WERI-Rb-1 (cell line): ENCODE measurements at regions not wholly inside any gene's neighbourhood (a gene's known extent, or its start where the extent isn't known, plus 50 kb on each side); places are given as distances from the start of the nearest gene placed in this dataset.

Experiments
- DNase-seq: peaks from one replicate; pipeline ENCODE4 v3.0.0-alpha.2; 2020
- H3K27ac ChIP-seq: fragments of 250-450 bp; sonication (Bioruptor Pico); 2 replicates; pipeline ENCODE4 v1.5.1; 2020; ENCODE audit warnings: mild to moderate bottlenecking, moderate library complexity
- H3K27me3 ChIP-seq: fragments of 250-450 bp; sonication (Bioruptor Pico); 2 replicates; pipeline ENCODE4 v1.5.1; 2021; ENCODE audit warnings: mild to moderate bottlenecking, low read depth, moderate library complexity; ENCODE audit not compliant: insufficient read depth, severe bottlenecking
- H3K36me3 ChIP-seq: fragments of 250-450 bp; sonication (Bioruptor Pico); 2 replicates; pipeline ENCODE4 v1.5.1; 2020; ENCODE audit warnings: mild to moderate bottlenecking, moderate library complexity
- H3K4me3 ChIP-seq: 2 replicates; pipeline ENCODE4 v1.5.1; 2011; ENCODE audit warnings: low read depth, mild to moderate bottlenecking, control low read depth, low read length
- H3K9me3 ChIP-seq: fragments of 250-450 bp; sonication (Bioruptor Pico); 2 replicates; pipeline ENCODE4 v1.5.1; 2021; ENCODE audit warnings: mild to moderate bottlenecking, moderate library complexity; ENCODE audit not compliant: severe bottlenecking
- TF ChIP-seq, protein P1 (sequence below): IDR thresholded peaks from 2 replicates; pipeline ENCODE4 v1.5.1; 2011; ENCODE audit warnings: low read depth, mild to moderate bottlenecking, control low read depth, inconsistent platforms, low read length

GRCh38 chr13:81425286-81425685, 1084.4 kb upstream of the SPRY2 start:
- Histone ChIP-seq H3K36me3 (no peaks in the 10 kb centered on the region), H3K9me3 (no peaks in the 10 kb centered on the region), H3K27ac (no peak overlapping the region), H3K4me3 (no peak overlapping the region), H3K27me3 (no peaks in the 10 kb centered on the region)
- no peak for DNase-seq
- TF ChIP-seq, protein P1, sequence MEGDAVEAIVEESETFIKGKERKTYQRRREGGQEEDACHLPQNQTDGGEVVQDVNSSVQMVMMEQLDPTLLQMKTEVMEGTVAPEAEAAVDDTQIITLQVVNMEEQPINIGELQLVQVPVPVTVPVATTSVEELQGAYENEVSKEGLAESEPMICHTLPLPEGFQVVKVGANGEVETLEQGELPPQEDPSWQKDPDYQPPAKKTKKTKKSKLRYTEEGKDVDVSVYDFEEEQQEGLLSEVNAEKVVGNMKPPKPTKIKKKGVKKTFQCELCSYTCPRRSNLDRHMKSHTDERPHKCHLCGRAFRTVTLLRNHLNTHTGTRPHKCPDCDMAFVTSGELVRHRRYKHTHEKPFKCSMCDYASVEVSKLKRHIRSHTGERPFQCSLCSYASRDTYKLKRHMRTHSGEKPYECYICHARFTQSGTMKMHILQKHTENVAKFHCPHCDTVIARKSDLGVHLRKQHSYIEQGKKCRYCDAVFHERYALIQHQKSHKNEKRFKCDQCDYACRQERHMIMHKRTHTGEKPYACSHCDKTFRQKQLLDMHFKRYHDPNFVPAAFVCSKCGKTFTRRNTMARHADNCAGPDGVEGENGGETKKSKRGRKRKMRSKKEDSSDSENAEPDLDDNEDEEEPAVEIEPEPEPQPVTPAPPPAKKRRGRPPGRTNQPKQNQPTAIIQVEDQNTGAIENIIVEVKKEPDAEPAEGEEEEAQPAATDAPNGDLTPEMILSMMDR = no peak

DNA sequence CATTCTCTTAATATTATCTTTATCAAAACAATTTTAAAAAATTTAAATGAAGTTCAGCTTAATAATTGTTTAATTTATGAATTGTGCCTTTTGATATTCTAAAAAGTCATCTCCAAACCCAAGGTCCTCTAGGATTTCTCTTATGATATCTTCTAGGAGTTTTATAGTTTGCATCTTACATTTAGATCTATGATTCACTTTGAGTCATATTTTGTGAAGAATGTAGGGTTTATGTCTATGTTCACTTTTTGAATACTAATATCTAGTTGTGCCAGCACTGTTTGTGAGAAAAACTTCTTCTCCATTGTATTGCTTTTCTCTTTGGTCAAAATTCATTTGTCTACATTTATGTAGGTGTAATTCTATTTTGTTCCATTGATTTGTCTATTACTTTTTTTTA, 1068.4 kb upstream of the SPRY2 start:
- TF ChIP-seq, protein P1 = no peak
- Histone ChIP-seq H3K27me3 (no peaks in the 10 kb centered on the region), H3K4me3 (no peak overlapping the region), H3K9me3 (no peaks in the 10 kb centered on the region), H3K27ac (no peak overlapping the region), H3K36me3 (no peaks in the 10 kb centered on the region)
- no peak for DNase-seq

DNA sequence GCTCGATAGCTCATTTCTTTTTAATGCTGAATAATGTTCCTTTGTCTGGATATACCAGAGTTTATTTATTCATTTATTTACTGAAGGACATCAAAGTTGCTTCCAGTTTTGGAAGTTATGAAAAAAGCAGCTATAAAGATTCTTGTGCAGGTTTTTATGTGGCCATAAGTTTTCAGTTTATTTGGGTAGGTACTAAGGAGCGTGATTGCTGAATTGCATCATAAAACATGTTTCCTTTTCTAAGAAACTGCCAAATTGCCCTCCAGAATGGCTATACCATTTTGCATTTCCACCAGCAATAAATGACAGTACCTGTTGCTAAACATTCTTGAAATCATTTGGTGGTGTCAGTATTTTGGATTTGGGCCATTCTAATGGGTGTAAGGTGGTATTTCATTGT, 1067.7 kb upstream of the SPRY2 start:
- no peaks in the 10 kb centered on the region for H3K9me3 ChIP-seq
- DNase-seq = no peak
- TF ChIP-seq, protein P1 = no peak
- no peaks in the 10 kb centered on the region for H3K36me3 ChIP-seq
- H3K4me3 ChIP-seq = no peak overlapping the region
- no peak overlapping the region for H3K27ac ChIP-seq
- no peaks in the 10 kb centered on the region for H3K27me3 ChIP-seq

GRCh38 chr13:81406639-81407292, 1065.8 kb upstream of the SPRY2 start:
- TF ChIP-seq, protein P1 = no peak
- no peaks in the 10 kb centered on the region for H3K36me3 ChIP-seq
- H3K27ac ChIP-seq = no peak overlapping the region
- H3K27me3 ChIP-seq = no peaks in the 10 kb centered on the region
- no peaks in the 10 kb centered on the region for H3K9me3 ChIP-seq
- H3K4me3 ChIP-seq = no peak overlapping the region
- DNase-seq = no peak

GRCh38 chr13:81406022-81406421, 1065.1 kb upstream of the SPRY2 start:
- TF ChIP-seq, protein P1 = no peak
- Histone ChIP-seq H3K36me3 (no peaks in the 10 kb centered on the region), H3K27ac (no peak overlapping the region), H3K27me3 (no peaks in the 10 kb centered on the region), H3K9me3 (no peaks in the 10 kb centered on the region), H3K4me3 (no peak overlapping the region)
- DNase-seq = no peak

DNA sequence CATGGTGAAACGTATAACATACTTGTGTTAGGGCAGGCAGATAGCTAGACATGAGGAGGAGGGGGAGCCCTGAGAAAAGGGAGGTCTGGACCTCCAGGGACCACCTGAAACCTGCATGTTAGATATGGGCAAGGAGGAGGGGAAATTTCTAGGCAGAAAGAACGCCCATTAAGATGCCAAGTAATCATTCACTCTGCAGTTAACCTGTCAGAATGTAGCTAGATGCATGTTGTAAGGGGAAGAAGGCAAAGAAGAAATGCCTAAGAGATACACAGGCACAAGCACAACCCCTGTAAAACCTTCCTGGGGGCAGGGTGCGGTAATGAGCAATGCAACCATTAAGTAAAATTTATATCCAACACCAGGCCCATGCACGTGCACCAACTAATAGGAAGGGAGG, 1055.3 kb upstream of the SPRY2 start:
- H3K27ac ChIP-seq = no peak overlapping the region
- no peaks in the 10 kb centered on the region for H3K27me3 ChIP-seq
- H3K4me3 ChIP-seq = no peak overlapping the region
- H3K9me3 ChIP-seq = no peaks in the 10 kb centered on the region
- no peaks in the 10 kb centered on the region for H3K36me3 ChIP-seq
- TF ChIP-seq, protein P1 = no peak
- DNase-seq = no peak
